ENCODE measurements at regions not wholly inside any gene's neighbourhood (a gene's known extent, or its start where the extent isn't known, plus 50 kb on each side); places are given as distances from the start of the nearest gene placed in this dataset.

DNA sequence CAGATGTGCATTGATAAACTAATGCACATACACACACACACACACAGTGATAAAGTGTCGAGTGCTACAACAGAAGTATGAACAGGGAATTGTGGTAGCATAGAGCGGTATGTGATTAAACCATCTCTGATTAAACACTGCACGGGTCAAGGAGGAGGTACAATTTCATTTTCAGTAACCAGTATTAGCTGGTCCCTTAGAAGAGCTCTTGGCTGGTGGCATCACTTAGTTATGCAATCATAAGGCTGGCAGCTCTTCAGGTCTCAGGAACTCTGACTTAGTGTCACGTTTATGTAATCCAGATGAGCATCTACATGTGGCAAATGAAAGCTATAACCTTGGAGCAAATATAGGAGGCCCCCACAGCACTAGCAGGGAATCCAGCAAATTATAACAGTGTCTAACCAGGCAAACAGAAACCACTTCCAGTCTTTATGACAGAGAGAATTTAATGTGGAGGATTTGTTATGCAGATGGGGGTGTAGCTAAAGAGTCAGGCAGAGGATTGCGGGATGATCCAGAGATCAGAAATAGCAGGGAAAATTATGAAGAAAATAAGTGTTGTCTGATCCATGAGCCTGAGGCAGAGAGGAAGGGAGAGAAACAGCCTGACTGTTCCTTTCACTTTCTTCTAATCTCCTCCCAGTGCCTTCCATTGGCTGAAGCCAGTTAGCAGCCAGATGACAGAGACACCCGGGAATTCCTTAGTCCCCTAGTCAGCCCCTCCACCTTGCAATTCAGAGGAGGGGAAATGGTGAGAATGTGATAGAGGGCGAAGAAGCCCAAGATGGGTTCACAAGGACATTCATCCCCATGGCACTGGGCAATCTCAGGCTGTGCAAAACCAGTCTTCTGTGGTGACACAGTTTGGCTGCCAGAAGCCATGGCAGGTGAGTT lies 533.1 kb upstream of the TENM4 start:
- DNase-seq (ENCODE audit: low spot score), result no peak
- TF ChIP-seq, protein P1, sequence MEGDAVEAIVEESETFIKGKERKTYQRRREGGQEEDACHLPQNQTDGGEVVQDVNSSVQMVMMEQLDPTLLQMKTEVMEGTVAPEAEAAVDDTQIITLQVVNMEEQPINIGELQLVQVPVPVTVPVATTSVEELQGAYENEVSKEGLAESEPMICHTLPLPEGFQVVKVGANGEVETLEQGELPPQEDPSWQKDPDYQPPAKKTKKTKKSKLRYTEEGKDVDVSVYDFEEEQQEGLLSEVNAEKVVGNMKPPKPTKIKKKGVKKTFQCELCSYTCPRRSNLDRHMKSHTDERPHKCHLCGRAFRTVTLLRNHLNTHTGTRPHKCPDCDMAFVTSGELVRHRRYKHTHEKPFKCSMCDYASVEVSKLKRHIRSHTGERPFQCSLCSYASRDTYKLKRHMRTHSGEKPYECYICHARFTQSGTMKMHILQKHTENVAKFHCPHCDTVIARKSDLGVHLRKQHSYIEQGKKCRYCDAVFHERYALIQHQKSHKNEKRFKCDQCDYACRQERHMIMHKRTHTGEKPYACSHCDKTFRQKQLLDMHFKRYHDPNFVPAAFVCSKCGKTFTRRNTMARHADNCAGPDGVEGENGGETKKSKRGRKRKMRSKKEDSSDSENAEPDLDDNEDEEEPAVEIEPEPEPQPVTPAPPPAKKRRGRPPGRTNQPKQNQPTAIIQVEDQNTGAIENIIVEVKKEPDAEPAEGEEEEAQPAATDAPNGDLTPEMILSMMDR (IDR thresholded peaks at IDR 0.05; ENCODE audit: extremely low read depth, insufficient read depth, missing control alignments), result no peak
- in situ Hi-C loops (cut with MboI; ENCODE audit: low pct_unique_long_range_greater_than_20kb, low sequenced_read_pairs, unreplicated experiment), result no loop called here

DNA sequence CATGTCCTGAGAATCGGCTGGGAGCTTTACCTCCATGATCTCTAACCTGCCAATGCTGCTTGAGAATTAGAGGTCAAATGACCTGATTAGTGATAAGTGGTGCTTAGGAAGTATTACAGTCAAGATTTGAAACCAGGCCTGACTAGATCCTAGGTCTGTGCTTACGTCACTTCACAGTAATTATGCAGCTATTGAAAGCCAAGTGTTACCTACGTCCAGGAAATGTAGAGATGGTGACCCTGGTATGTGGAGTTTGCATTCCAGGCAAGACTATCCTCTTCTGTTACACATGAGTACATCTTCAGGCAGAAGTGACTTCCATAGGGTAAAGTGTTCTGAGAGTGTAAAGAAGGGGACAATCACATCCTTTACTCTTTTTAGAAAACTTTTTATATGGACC lies 530.4 kb upstream of the TENM4 start:
- in situ Hi-C loops (cut with MboI; ENCODE audit: low pct_unique_long_range_greater_than_20kb, low sequenced_read_pairs, unreplicated experiment), result no loop called here
- DNase-seq (ENCODE audit: low spot score), result no peak
- TF ChIP-seq, protein P1 (IDR thresholded peaks at IDR 0.05; ENCODE audit: extremely low read depth, insufficient read depth, missing control alignments), result no peak

DNA sequence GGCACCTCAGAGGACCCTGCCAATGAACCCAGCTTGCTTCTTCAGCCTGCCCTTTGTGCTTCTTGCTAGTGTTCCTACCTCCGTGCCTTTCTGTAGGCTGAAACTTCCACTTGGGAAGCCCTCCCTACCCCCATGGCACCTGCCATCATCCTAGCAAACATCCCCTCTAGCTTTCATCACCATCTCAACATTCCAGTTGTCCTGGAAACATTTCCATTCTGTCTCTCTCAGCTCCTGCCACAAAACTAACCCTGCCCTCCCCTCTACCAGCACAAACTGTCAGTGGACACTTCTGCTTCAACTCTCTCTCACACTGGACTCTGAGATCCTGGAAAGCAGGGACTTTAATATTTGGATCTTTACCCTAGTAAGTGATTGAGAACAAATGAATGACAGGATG lies 525.8 kb upstream of the TENM4 start:
- TF ChIP-seq, protein P1 (IDR thresholded peaks at IDR 0.05; ENCODE audit: extremely low read depth, insufficient read depth, missing control alignments), result no peak
- DNase-seq (ENCODE audit: low spot score), result no peak
- in situ Hi-C loops (cut with MboI; ENCODE audit: low pct_unique_long_range_greater_than_20kb, low sequenced_read_pairs, unreplicated experiment), result no loop called here

DNA sequence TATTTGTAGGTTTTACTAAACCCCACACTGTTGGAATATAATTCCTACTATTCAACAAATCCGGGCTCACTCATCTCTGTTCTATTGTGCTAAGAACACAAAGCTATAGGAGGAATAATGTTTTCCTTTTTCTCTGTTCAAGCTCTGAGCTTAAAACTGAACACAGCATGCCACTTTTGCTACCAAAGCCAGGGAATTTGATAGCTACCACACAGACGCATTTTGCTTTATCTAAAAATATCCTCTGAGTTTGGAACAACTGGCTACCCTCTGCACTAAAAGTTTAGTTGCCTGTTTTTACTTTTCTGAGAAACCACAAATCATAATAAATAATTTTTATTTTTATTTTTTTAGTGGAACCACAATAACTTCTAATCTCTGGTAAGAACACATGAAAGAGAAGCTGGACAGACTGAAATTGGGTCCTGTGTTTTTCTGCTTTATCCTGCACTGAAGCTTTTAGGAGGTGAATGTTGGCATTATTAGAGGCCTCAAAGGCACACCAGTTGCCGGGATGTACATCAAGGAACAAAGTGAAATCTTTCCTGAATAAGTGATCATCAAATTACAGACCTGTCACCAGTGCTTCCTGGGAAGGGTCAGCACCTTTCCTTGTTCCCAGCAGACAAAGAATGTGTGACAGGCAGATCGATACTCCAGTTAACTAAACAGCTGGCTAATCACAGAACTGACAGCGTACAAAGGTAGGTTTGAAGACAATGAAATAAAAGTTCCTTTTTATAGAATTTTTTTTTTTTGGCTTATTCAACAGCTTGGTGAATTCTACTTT lies 523.2 kb upstream of the TENM4 start:
- no peak for DNase-seq (ENCODE audit: low spot score)
- in situ Hi-C loops (cut with MboI; ENCODE audit: low pct_unique_long_range_greater_than_20kb, low sequenced_read_pairs, unreplicated experiment), result no loop called here
- TF ChIP-seq, protein P1 (IDR thresholded peaks at IDR 0.05; ENCODE audit: extremely low read depth, insufficient read depth, missing control alignments), result no peak

DNA sequence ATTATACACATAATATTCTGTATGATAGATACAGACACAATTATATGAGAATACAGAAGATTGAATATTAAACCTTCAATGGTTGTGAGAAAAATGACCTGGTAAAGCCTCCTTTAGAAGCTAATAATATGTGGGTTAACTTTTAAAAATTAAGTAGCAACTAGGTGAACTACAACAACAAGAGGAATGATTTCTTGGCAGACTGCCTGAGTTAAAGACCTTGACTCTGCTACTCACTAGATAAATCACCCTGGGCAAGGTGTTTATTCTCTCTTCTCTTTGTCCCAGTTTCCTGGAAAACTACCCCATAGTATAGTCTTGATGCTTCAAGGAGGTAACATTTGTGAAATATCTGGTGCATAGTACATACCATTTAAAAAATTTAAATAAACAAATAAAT lies 519.6 kb upstream of the TENM4 start:
- in situ Hi-C loops (cut with MboI; ENCODE audit: low pct_unique_long_range_greater_than_20kb, low sequenced_read_pairs, unreplicated experiment), result no loop called here
- TF ChIP-seq, protein P1 (IDR thresholded peaks at IDR 0.05; ENCODE audit: extremely low read depth, insufficient read depth, missing control alignments), result no peak
- no peak for DNase-seq (ENCODE audit: low spot score)

DNA sequence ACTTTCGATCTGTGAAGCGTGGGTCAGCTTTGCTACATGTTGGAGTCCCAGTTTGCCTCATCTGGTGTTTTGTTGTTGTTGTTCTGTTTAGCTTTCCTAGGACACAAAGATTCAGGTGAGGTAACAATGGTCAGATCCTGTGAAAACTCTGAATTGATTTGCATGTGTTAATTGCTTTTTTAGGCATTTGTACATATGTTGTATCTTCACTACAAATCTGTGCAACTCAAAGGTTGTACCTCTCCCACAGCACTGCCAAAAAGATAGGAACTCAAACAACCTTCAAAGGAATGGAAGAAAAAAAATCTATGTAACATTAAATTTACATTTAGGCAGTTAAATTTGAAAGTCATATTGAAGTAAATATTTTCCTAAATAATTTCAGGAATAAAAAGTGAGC lies 518.5 kb upstream of the TENM4 start:
- in situ Hi-C loops (cut with MboI; ENCODE audit: low pct_unique_long_range_greater_than_20kb, low sequenced_read_pairs, unreplicated experiment), result no loop called here
- no peak for DNase-seq (ENCODE audit: low spot score)
- TF ChIP-seq, protein P1 (IDR thresholded peaks at IDR 0.05; ENCODE audit: extremely low read depth, insufficient read depth, missing control alignments), result no peak

Data from GM13977 (cell line).